H1 (cell line): ENCODE measurements at regions not wholly inside any gene's neighbourhood (a gene's known extent, or its start where the extent isn't known, plus 50 kb on each side); places are given as distances from the start of the nearest gene placed in this dataset.

ENCODE experiments used
- CTCF ChIP-seq, 3 experiments: IDR thresholded peaks; 1 replicate in 2 of 3; 2 replicates in 1 of 3; pipeline versions ENCODE4 v1.5.1 to v1.6.1; 2011; ENCODE audit warnings: low read length in 3 of 3, mild to moderate bottlenecking in 3 of 3, inconsistent platforms in 2 of 3, low read depth in 1 of 3, moderate library complexity in 1 of 3; ENCODE audit not compliant: insufficient read depth in 1 of 3; ENCODE audit errors: control extremely low read depth in 1 of 3
- MAX ChIP-seq: IDR thresholded peaks from 2 replicates; pipeline ENCODE4 v1.6.1; 2012; ENCODE audit warnings: inconsistent platforms

- TF ChIP-seq CTCF (IDR thresholded peaks at IDR 0.05; ENCODE audit: control extremely low read depth in 1 of 3, insufficient read depth in 1 of 3, low read depth in 1 of 3, low read length in 3 of 3) = no peak
- no peak for TF ChIP-seq MAX
These were observed 1557.4 kb downstream of the PLA2G4A start for GRCh38 chr1:188386161-188386560.
